RWPE1 (cell line): ENCODE measurements at regions not wholly inside any gene's neighbourhood (a gene's known extent, or its start where the extent isn't known, plus 50 kb on each side); places are given as distances from the start of the nearest gene placed in this dataset.

Experiments
- CTCF ChIA-PET: fragments of 350-600 bp; sonication (Branson Sonifier 250); formaldehyde crosslinking; extraction: SDS; loops from one replicate; lab custom pipeline; 2021; lab: Yijun Ruan, JAX
- POLR2A ChIA-PET: fragments of 400-600 bp; formaldehyde crosslinking; extraction: SDS; loops from one replicate; lab custom pipeline; 2020; ENCODE audit warnings: antibody characterized with exemption; ENCODE audit not compliant: low non-redundant PET; lab: Yijun Ruan, JAX
- DNase-seq: peaks from one replicate; pipeline ENCODE4 v3.0.0; 2012; ENCODE audit warnings: low spot score
- H3K27ac ChIP-seq: fragments of 450-650 bp; 2 replicates; pipeline ENCODE4 v1.5.1; 2017
- CTCF ChIP-seq: fragments of 450-650 bp; conservative IDR thresholded peaks from 2 replicates; pipeline ENCODE4 v1.5.1; 2017; ENCODE audit warnings: low read depth, mild to moderate bottlenecking

GRCh38 chr2:6077585-6077984 is 385.4 kb downstream of the SOX11 start:
- CTCF ChIA-PET = interaction anchor here (0.6 kb wide), 1 partner anchor 23 kb away, joined by 3 read pairs; no protein-coding TSS in a partner anchor

GRCh38 chr2:6078414-6078813 is 386.2 kb downstream of the SOX11 start:
- H3K27ac ChIP-seq = no peak overlapping the region
- ChIA-PET CTCF (no interaction called here), POLR2A (no interaction called here)
- no peak for TF ChIP-seq CTCF
- DNase-seq = no peak

More at GRCh38 chr2:6077585-6077984, 385.4 kb downstream of the SOX11 start:
- POLR2A ChIA-PET = no interaction called here
- H3K27ac ChIP-seq = no peak overlapping the region
- no peak for DNase-seq
- TF ChIP-seq CTCF = no peak

GRCh38 chr2:6079405-6079804 is 387.2 kb downstream of the SOX11 start:
- POLR2A ChIA-PET = no interaction called here
- TF ChIP-seq CTCF = no peak
- DNase-seq = no peak
- CTCF ChIA-PET = no interaction called here
- H3K27ac ChIP-seq = no peak overlapping the region

- TF ChIP-seq CTCF = no peak
- ChIA-PET POLR2A (no interaction called here), CTCF (no interaction called here)
- no peak for DNase-seq
- no peak overlapping the region for H3K27ac ChIP-seq
Observed at GRCh38 chr2:6080932-6081753, 389.0 kb downstream of the SOX11 start.

- ChIA-PET CTCF (no interaction called here), POLR2A (no interaction called here)
Observed at GRCh38 chr2:6081955-6082624, 389.9 kb downstream of the SOX11 start.

More at GRCh38 chr2:6081955-6082624, 389.9 kb downstream of the SOX11 start:
- DNase-seq = no peak
- no peak overlapping the region for H3K27ac ChIP-seq
- no peak for TF ChIP-seq CTCF
